Endothelial cell of umbilical vein (primary cell): ENCODE measurements at regions not wholly inside any gene's neighbourhood (a gene's known extent, or its start where the extent isn't known, plus 50 kb on each side); places are given as distances from the start of the nearest gene placed in this dataset.

Experiments used
- BruUV-seq: library from RNA; stranded (reverse); fragments of 400-500 nt; replicated peaks from 2 replicates; lab custom pipeline; 2021; lab: Mats Ljungman, UMichigan
- CTCF ChIA-PET: fragments of 300-600, 350-600 bp; sonication (Branson Sonifier 250); formaldehyde crosslinking; loops from one replicate; lab custom pipeline; 2021; ENCODE audit warnings: antibody characterized with exemption, inconsistent platforms; lab: Charles Lee
- POLR2A ChIA-PET: fragments of 300-600, 350-600 bp; sonication (Branson Sonifier 250); formaldehyde crosslinking; loops from one replicate; lab custom pipeline; 2021; ENCODE audit warnings: antibody characterized with exemption, inconsistent platforms; lab: Charles Lee
- DNase-seq: peaks from one replicate; pipeline ENCODE4 v3.0.0-alpha.2; 2011; ENCODE audit warnings: low read depth, low spot score
- FAIRE-seq: peaks from 2 replicates; lab custom pipeline; 2011; peaks lifted over from hg19 to GRCh38; lab: Jason Lieb, UNC
- H2AFZ ChIP-seq: 2 replicates; pipeline ENCODE4 v1.6.0; 2012; ENCODE audit warnings: low read depth, low read length, control low read depth, inconsistent platforms
- H3K27ac ChIP-seq: 2 replicates; pipeline ENCODE4 v1.5.1; 2011; ENCODE audit warnings: low read depth, mild to moderate bottlenecking, control low read depth, low read length, moderate library complexity; ENCODE audit not compliant: insufficient read depth
- H3K27me3 ChIP-seq, 2 experiments: 2 replicates each; pipeline versions ENCODE4 v1.6.0 to v1.6.1; 2011; ENCODE audit warnings: low read length in 2 of 2, mixed read lengths in 1 of 2; ENCODE audit not compliant: control insufficient read depth in 2 of 2, insufficient read depth in 2 of 2
- H3K36me3 ChIP-seq, 2 experiments: 2 replicates in 1 of 2; 3 replicates in 1 of 2; pipeline ENCODE4 v1.5.1; 2011; ENCODE audit warnings: low read length in 2 of 2, mild to moderate bottlenecking in 1 of 2, moderate library complexity in 1 of 2; ENCODE audit not compliant: control insufficient read depth in 2 of 2, insufficient read depth in 2 of 2; ENCODE audit errors: extremely low read depth in 1 of 2
- H3K4me1 ChIP-seq: 3 replicates; pipeline ENCODE4 v1.5.1; 2011; ENCODE audit warnings: mild to moderate bottlenecking, low read length; ENCODE audit not compliant: control insufficient read depth, insufficient read depth; ENCODE audit errors: extremely low read depth
- H3K4me2 ChIP-seq: 2 replicates; pipeline ENCODE4 v1.6.1; 2011; ENCODE audit warnings: low read length, control low read depth, mixed read lengths; ENCODE audit not compliant: insufficient read depth
- H3K4me3 ChIP-seq, 3 experiments: fragments of 200-600 bp in 1 of 3; sonication (generic), shearing (Covaris generic) in 1 of 3; replicated peaks in 1 of 3; 2 replicates each; pipeline ENCODE4 v1.5.1; 2011 to 2016; ENCODE audit warnings: control low read depth in 3 of 3, low read length in 3 of 3, mild to moderate bottlenecking in 2 of 3, inconsistent platforms in 1 of 3, low read depth in 1 of 3, moderate library complexity in 1 of 3; ENCODE audit not compliant: insufficient read depth in 1 of 3
- H3K79me2 ChIP-seq: 2 replicates; pipeline ENCODE4 v1.6.0; 2012; ENCODE audit warnings: low read length, inconsistent platforms; ENCODE audit not compliant: control insufficient read depth, insufficient read depth
- H3K9ac ChIP-seq: replicated peaks from 2 replicates; pipeline ENCODE3; 2011; ENCODE audit warnings: low read length, control low read depth; ENCODE audit not compliant: insufficient read depth; ENCODE audit errors: extremely low read depth
- H3K9me1 ChIP-seq: replicated peaks from 3 replicates; pipeline ENCODE4 v1.6.0; 2011; ENCODE audit warnings: mild to moderate bottlenecking, low read length; ENCODE audit not compliant: control insufficient read depth, insufficient read depth; ENCODE audit errors: extremely low read depth
- H3K9me3 ChIP-seq: replicated peaks from 2 replicates; pipeline ENCODE4 v1.5.1; 2012; ENCODE audit warnings: low read length, inconsistent platforms; ENCODE audit not compliant: control insufficient read depth, insufficient read depth
- H4K20me1 ChIP-seq: replicated peaks from 2 replicates; pipeline ENCODE3; 2011; ENCODE audit warnings: mild to moderate bottlenecking, low read length; ENCODE audit not compliant: control insufficient read depth, insufficient read depth; ENCODE audit errors: extremely low read depth
- CTCF ChIP-seq, 2 donors: IDR thresholded peaks; 1 replicate in 1 of 2; 2 replicates in 1 of 2; pipeline ENCODE4 v1.5.1; 2011; ENCODE audit warnings: low read length in 2 of 2, mild to moderate bottlenecking in 2 of 2, moderate library complexity in 2 of 2, control low read depth in 1 of 2, inconsistent platforms in 1 of 2, low read depth in 1 of 2; ENCODE audit not compliant: insufficient read depth in 1 of 2; ENCODE audit errors: extremely low read depth in 1 of 2
- EZH2 ChIP-seq: IDR thresholded peaks from 2 replicates; pipeline ENCODE4 v1.6.1; 2012; ENCODE audit warnings: borderline replicate concordance, low read depth, mild to moderate bottlenecking, moderate library complexity, low read length, inconsistent platforms; ENCODE audit not compliant: severe bottlenecking
- FOS ChIP-seq: IDR thresholded peaks from 2 replicates; pipeline ENCODE4 v1.6.1; 2011; ENCODE audit warnings: mild to moderate bottlenecking, low read length, moderate library complexity, borderline replicate concordance; ENCODE audit not compliant: insufficient read depth
- GATA2 ChIP-seq: IDR thresholded peaks from 2 replicates; pipeline ENCODE4 v1.7.0; 2011; ENCODE audit warnings: low read depth, mild to moderate bottlenecking, moderate library complexity, mixed read lengths, low read length; ENCODE audit not compliant: insufficient read length, insufficient read depth
- JUN ChIP-seq: IDR thresholded peaks from 2 replicates; pipeline ENCODE4 v1.6.1; 2011; ENCODE audit warnings: borderline replicate concordance, low read depth; ENCODE audit not compliant: insufficient read length, insufficient read depth
- MAX ChIP-seq: IDR thresholded peaks from 2 replicates; pipeline ENCODE4 v1.6.1; 2011; ENCODE audit not compliant: insufficient read depth, insufficient read length
- MYC ChIP-seq: IDR thresholded peaks from one replicate; pipeline ENCODE4 v1.6.1; 2011; ENCODE audit warnings: mild to moderate bottlenecking, low read depth, low read length
- POLR2A ChIP-seq: IDR thresholded peaks from 2 replicates; pipeline ENCODE4 v1.6.1; 2012; ENCODE audit warnings: low read depth, mild to moderate bottlenecking, control low read depth, low read length
- POLR2AphosphoS5 ChIP-seq: IDR thresholded peaks from 2 replicates; pipeline ENCODE4 v1.6.1; 2012; ENCODE audit warnings: low read depth, mild to moderate bottlenecking, control low read depth, low read length, moderate library complexity; ENCODE audit not compliant: insufficient read depth
- dilution Hi-C: fragments of 300-500 bp; cut with MboI; formaldehyde crosslinking; loops from one replicate; pipeline ENCODE4 v1.15.0; 2019; ENCODE audit warnings: low sequenced_read_pairs; ENCODE audit not compliant: extremely low pct_ligation_motif_present
- intact Hi-C: fragments of 100-400 bp; cut with micrococcal nuclease; formaldehyde crosslinking; loops from one replicate; pipeline ENCODE4 v1.10.0; 2022

- Histone ChIP-seq H3K79me2 (no peaks in the 10 kb centered on the region), H3K4me2 (no peak overlapping the region), H4K20me1 (no peaks in the 10 kb centered on the region), H3K27ac (no peak overlapping the region), H3K36me3 (no peaks in the 10 kb centered on the region), H3K27me3 (no peaks in the 10 kb centered on the region), H3K9me1 (no peaks in the 10 kb centered on the region), H3K9ac (no peak overlapping the region), H3K4me3 (no peak overlapping the region), H3K9me3 (no peaks in the 10 kb centered on the region), H2AFZ (no peak overlapping the region), H3K4me1 (no peaks in the 10 kb centered on the region)
- POLR2A ChIA-PET, result no interaction called here
- CTCF ChIA-PET, result no interaction called here
- no peak for DNase-seq
- intact Hi-C loops, result no loop called here
- TF ChIP-seq MYC (no peak), EZH2 (no peak), MAX (no peak), POLR2AphosphoS5 (no peak), FOS (no peak), CTCF (IDR thresholded peaks at IDR 0.05; ENCODE audit: extremely low read depth in 1 of 2, insufficient read depth in 1 of 2, low read depth in 1 of 2, low read length in 2 of 2) (no peak), JUN (no peak), POLR2A (no peak), GATA2 (no peak)
- no TSS peak for BruUV-seq
- FAIRE-seq, result no peak
- dilution Hi-C loops, result no loop called here
These were observed 105.8 kb downstream of the QRSL1 start for GRCh38 chr6:106735136-106735633.
